ENCODE measurements at regions not wholly inside any gene's neighbourhood (a gene's known extent, or its start where the extent isn't known, plus 50 kb on each side); places are given as distances from the start of the nearest gene placed in this dataset.

DNA sequence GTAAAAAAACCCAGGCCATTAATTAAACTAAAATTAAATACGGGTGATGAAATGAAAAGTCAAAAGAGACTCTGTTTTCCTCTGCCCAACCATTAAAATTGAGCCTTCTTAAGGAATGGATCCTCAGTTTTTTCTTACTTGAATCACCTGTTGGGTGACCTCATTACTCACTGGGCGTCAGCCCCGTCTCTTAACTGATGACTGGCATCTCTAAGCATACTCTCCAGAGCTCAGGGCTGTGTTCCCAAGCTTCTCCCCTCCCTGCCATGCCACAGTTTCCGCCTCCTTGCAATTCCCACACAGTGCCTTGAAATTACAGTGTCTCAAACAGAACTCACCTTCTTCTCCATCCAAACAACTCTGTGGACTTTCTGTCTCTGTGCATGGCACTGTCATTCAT is 421.1 kb upstream of the CELF4 start:
- DNase-seq, result no peak

DNA sequence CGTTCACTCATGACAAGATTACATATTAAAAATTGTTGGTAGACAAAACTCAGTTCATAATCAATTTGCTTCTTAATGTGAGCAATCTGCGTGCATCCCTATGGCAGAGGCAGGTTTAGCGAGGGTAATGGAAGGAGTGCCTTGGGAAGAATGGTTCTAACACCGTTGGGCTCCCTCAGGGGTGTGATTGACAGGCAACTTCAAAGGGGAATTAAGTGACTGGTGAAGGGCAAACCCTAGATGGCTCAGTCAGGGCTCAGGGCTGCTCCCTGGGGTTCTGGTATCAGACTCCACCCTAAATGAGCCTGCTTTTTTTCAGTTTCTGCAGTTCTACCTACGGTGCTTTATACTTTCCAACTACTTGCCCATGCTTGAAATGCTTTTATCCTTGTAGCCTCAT is 419.5 kb upstream of the CELF4 start:
- no peak for DNase-seq

DNA sequence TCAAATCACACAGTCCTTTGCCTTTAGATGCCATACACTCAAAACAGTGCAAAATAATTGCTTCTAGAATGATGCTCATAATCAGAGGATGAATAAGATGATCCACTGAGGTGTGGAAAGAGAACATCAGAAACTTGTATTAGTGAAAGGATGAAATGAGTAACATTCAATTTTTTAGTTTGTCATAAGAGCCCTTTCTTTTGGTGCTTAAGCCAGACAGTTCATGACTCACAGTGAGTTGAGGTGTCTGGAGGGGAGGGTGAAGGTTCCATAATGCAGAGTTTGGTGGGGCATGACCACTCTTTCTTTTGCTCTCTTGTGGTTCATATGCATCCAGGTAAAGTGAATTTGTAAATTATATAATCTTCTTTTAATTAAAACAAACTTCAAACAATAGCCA is 415.0 kb upstream of the CELF4 start:
- no peak for DNase-seq

DNA sequence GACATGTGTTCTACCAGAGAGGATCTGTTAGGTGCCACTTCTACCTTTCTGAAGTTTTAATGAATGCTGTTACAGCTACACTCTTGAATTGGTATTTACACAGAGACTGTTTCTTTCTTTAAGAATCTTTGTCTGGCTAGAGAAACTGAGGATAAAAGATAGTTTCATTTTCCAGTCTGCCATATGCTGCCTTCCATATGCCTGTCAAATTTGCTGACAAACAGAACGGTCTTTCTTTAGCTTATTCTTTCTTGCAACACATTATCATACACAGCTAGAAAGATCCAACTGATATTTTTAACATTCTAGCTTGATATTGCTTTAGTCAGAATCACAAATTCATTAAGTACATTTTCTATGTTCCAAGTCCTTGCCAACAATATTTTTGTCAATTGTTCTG is 409.8 kb upstream of the CELF4 start:
- no peak for DNase-seq

DNA sequence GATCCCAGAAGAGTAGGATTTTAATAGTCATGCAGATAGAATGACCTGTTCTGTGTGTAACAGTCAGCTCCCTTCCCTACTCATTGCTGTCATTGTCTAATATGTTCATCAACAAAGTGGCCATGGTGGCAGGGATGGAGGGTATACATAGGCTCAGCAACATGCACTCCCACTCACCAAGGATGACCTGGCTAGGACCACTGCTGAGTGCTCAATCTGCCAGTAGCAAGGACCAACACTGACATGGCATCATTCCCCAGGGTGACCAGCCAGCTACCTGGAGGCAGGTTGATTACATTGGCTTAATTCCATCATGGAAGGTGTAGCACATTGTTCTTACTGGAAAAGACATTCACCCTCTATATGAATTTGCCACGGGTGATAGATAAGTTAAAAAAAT is 401.7 kb upstream of the CELF4 start:
- DNase-seq, result no peak

DNA sequence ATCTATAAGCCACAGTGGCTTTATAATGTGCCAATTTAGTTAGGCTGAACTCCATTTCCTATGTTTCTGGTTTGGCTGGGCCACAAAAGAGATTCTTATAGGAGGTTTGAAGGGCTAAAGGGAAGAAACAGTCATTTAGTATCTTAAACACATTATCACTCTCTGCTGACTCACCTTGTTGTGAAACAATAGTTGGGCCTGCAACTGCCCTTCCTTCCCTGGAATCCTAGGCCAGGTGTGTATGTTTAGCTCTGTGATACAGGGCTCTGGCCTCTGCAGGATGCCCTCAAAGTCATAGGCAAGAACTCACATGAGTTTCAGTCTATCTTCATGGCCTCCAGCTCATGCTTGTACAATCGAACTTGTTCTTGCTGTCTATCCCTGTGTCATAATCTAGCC is 400.0 kb upstream of the CELF4 start:
- no peak for DNase-seq

DNA sequence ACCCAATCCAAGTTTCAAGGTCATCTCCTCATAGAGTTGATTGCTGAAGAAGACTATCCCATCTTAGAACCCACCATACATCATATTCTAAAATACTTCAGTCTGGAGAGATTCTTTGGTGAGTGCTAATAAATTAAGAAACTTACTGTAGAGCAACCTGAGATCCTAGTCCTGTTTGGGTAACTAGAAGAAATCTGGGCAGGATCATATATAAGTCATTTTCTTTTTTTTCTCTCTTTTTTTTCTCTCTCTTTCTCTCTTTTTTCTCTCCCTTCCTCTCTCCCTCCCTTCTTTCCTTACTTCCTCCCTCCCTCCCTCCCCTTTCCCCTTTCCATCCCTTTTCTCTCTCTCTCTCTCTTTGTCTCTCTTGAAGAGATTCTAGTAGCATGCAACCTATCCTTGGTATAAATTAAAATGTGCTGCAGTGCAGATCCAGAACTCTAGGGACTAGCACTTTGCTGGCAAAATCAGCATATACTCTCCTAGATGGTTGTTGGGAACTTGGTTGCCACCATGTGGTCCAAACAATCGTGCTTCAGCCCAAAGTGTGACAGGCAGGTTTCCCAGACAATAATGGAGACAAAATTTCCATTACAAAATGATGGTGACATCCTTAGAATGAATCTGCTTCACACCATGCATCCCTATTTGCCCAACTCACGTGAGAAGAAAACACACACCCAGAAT is 399.4 kb upstream of the CELF4 start:
- no peak for DNase-seq

DNA sequence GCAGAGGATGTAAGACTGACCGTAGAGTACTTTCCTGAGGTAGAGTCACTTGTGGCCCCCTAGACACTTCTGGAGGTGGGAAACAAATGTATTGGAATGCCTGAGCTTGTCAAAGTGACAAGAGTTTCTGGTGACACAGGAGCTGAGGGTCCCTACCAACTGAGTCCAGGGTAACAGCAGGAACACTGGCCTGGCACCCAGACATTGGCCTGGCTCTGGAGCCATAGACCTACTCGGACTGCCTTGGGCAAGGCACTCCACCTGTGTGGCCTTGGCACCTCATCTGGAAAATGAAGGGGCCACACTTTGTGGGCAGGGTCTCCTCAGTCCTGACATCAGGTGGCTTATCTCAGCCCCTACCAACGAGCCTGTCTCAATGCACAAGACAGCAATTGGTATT is 398.2 kb upstream of the CELF4 start:
- DNase-seq, result no peak

DNA sequence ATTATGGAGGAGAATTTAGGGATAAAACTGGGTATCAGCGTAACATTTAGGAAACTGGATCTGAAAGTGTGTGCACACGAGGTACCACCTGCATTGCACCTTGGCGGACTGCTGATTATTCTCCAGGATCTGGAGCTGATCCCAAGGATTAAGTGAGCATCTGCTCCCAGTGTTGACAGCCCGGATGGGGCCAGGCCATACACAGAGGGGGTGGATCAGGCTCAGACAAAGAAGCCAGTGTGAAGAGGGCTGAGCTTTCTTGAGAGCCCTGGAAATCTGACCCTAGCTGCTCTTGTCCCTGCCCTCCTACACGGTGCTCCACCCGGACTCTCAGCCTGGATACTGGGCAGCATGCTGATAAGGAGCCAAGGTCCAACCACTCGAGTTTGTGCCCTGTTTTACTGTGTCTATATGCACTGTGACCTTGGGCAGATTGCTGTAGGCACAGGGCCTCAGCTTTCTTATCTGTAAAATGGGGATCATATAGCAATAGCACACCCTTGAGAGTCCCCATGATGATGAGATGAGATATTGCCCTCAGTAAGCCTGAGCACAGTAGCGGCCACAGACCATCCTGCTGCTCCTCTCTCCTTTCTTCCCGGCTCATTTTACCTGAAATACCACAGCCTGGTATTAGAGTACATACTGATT is 396.8 kb upstream of the CELF4 start:
- peak; percentile 79 to 94 for DNase-seq

DNA sequence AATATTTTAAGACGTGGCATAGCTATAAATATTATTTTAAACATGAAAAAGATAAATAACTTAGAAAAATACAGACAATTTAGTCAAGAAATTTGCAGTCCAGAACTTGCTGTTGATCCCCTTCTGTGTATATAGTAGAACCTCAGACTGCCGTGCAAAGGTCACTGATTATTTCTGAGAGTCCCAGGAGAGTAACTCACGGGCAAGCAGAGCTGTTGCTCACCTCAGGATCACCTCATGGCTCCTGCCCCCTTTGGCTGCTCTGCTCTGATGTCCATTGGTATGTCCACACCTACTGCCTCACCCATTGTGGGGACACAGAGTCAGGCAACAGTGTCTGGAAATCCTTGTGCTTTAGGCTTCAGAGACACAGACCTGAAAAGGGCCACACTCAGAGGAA is 392.9 kb upstream of the CELF4 start:
- no peak for DNase-seq

DNA sequence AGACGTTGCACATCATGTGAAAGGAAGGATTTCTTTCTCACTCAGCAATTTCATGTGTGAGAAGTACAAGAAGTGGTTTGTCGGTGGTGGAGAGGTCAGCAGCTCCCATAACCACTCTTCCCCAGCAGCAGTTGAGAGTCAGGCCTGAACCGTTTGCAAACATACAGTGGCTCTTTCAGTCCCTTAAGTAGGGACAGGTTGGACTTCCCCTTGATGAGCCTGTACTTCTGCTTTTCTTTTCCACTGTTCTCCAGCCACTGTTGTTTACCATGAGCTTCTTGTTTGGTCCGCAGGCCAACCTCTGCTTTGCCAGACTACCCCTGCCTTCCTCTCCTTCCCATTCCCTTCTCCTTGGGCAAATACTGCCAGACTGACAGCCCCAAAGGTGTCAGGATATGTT is 391.3 kb upstream of the CELF4 start:
- no peak for DNase-seq

DNA sequence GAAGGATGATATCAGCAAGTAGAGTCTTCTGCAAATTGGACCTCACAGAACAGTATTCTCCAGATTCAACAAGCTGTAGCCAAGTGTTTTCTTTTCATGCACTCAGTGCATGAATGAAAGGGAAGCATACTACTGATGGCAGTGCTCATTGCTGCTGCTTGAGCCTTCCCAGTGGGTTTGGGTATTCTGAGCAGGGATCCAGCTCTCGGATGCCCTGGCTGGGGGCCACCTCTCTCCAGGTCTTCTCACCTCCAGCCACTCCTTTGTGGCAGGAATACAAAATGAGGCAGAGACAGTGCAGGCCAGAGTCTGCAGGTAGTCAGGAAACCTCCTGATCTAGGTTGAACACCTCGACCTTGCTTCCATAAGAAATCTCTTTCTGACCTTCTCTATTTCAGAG is 390.4 kb upstream of the CELF4 start:
- no peak for DNase-seq

DNA sequence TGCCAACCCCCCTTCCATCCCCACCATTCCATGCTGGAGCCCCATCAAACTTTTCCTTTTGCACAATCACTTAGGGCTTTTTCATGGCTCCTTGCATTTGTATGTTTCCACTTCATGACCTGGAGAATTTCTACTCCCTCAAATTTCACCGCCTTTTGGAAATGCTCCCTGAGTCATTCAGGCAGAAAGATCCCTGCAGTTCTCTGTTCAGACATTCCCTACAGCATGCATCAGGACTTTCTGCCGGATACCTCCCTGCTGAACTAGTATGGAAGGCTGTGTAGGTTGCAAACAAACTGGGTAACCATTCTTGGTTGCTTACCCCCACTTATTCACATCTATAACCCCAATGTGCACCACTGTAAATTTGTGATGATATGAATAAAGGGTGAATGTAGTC is 389.6 kb upstream of the CELF4 start:
- no peak for DNase-seq

DNA sequence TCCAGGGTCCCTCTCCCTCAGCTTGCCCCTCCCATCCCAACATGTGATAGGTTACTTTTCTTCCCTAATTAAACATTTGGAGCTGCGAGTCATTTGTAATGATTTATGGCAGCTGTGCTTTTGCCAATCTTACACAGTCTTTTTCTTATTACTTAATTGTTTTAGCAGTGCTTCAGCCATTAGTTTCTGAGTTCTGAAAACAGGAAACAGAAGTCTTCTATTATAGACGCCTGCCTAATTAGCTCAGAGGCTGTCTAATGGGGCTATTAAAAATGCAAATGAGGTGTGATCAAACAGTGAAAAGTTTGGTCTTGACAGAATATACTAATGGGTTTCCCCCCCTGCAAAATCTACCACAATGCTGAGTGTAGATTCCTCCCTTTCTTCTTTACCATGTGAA is 388.3 kb upstream of the CELF4 start:
- no peak for DNase-seq

DNA sequence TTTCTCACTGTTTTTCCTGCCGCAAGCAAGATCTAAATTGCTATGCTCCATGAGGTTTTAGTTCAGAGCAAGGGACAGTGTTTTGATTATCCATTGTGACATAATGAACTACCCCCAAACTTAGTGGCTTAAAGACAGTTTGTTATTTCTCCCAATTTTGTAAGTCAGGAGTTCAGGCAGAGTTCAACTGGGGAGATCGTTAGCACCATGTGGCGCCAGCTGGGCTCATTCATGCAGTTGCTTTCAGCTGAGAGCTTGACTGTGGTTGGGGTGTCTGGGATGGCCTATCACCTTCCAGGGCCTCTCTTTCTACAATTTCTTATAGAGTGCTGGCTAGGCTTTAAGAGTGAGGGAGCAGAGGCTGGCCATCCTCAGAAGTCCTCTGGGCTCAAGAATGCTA is 382.9 kb upstream of the CELF4 start:
- no peak for DNase-seq

DNA sequence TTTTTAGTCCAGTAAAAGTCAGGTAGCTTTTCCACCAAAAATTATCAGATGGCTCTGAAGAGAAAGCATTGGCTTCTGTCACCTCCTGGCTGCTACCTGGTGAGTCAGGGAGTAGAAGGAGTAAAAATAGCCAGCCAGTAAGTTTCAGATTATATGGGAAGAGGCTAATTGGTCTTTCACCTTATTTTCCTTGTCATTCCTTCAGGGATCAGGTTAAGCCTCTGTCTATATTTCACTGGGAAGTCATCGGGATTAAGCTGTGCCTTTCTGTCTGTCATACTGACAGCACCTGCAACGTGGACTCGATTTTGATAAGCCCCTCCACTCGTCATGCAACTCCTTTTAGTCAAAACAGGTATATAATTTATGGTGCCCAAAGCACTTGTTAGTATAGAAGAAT is 380.7 kb upstream of the CELF4 start:
- DNase-seq, result peak in 1 of 2 experiments; percentile 44

DNA sequence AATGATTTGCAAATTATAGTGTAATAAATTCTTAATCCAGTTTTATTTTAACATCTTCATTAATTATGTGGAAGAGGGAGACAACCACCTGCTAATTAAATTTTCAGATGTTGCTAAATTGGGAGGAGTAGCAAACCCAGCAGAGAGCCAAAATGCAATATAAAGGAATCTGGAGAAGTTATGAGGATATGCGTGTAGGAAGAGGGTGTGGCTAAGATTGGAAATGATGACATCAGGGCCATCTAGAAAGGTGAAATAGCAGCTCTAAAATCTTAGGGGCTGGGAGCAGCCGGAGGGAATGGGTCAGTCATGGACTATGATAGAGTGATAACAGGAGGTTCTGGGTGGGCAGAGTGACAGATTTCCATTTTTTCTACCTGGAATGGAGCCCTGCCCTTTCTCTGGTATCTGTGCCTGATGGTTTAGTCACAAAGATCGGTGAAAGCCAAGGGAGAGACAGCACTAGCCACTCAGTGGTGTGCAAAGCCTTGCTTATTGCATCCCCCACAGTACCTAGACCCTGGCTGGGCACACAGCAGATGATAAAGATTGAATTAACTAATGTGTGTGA is 379.2 kb upstream of the CELF4 start:
- no peak for DNase-seq

DNA sequence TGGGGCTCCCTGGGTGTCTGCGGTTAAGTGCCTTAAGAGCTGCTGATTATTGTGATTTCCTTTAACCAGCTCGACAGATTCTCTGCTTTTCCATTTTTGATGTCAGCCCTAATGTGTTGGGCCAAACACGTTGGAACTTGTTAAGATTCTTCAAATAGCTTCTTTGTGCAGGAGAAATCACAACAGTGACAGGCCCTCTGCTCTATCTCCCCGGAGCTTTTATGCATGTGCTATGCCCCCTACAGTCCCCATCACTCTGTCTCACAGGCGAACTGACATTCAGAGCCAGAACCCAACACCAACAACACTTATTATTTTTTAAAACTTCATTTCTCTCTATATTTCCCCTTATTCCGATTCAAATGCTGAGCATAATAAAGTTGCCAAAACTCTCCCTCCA is 371.7 kb upstream of the CELF4 start:
- no peak for DNase-seq

DNA sequence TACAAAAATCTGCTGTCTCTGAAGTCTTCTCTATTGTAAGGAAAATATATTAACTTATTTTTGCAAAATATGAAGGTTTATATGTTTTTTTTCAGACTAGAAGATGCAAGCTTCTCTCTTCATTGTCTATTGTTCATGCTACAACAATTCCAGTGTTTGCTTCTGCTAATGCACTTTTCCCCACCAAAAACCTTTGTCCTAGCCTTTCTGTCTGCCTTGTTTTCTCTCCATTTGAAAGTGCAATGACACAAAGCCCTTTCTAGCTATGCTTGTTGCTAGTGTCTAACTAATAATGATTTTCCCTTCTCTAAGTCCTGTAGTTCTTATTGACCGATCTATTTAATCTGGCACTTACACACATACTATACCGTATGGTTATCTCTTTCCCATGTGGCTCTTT is 369.5 kb upstream of the CELF4 start:
- DNase-seq, result no peak

DNA sequence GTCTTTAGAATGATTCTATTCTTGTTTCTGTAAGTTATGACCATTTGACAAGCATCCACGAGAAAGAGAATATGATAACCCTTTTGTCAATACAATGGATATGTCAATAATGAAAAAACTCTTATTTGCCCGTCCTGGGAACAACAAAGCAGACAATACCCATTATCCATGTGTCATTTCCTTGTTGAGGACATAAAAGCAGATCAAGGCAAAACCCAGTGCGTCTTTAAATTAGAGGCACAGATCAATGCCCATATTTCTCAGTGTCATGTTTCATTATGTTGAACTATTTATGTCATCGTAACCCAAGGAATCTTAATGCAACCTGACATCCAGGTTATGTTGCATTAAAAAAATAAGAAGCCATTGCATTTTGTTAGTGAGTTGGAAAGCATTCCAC is 365.0 kb upstream of the CELF4 start:
- DNase-seq, result no peak

DNA sequence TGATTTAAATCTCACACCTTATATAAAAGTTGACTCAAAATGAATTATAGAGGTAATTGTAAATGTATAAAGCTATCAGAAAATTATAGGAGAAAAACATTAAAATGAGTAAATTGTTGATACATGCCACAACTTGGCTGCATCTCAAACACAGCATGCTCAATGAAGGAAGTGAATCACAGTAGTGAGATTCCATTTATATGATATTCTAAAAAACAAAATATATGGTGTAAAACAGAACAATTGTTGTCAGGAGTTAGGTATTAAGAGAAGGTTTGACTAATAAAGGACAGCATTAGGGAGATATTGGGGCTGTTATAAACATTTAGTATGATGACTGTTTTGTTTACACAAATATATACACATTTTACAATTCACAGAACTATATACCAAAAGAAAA is 356.6 kb upstream of the CELF4 start:
- no peak for DNase-seq

DNA sequence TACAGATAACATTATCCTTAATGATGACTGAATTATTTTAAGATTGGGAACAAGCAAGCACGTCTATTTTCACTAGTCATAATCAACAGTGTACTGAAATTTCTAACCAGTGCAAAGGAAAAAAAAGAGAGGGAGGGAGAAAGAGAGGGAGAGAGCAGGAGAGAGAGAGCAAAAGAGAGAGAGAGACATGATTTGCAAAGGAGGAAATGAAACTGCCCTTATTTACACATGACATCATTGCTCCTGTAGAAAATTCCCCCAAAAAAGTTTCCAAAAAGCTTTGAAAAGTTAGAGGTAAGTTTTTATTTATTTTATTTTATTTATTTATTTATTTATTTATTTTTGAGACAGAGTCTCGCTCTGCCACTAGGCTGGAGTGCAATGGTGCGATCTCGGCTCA is 355.3 kb upstream of the CELF4 start:
- no peak for DNase-seq

DNA sequence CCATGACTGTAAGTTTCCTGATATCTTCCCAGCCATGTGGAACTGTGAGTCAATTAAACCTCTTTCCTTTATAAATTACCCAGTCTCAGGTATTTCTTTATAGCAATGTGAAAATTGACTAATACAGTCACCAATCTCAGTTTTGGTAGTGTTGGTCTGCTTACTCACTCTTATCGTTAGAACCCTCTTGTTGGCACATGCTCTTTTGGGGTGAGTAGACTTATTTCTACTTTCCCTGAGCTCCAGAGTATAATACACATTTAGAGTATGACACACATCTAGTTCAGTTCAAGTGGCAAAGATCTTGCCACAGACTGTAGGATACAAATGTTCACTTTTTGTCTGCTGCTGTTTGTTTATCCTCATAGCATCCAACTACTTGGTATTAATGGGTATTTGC is 347.5 kb upstream of the CELF4 start:
- DNase-seq, result no peak

DNA sequence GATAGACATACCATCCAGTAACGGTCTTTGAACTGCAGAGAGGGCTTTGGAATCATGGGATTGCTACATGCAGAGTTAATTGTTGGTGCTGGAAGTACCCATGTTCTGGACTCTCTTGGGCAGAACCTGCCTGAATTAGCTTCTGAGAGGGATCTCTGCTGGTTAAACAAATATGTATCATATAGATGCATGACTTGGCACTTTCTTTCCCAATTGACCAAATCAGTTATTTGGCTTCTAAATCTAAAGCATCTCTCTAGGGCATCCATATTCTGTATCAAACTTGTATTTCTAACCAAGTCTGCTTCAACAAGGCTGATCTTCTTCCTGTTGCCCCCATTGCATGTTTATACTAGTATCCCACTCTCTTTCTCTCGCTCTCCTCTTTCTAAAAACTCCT is 336.7 kb upstream of the CELF4 start:
- DNase-seq, result no peak

DNA sequence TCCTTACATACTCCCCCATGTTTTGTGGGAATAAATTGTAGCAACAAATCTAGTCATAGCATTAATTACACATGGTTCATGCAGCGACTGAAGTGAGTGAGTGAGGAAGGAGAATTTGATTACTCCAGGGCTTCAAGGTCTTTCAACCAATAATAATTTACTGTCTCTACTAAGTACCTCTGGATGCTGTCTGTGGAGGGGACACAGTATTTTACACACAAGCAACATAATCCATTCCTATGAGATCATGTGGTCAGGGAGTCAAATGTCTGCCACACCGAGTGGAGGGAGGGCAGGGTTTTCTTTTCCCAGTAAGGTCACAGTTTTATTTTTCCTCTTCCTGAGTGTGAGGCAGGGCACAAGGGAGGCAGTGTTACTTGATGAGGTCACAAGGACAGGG is 334.7 kb upstream of the CELF4 start:
- DNase-seq, result no peak
